ENCODE measurements at regions not wholly inside any gene's neighbourhood (a gene's known extent, or its start where the extent isn't known, plus 50 kb on each side); places are given as distances from the start of the nearest gene placed in this dataset.
"Not testable (repeated sequence)": the region's sequence is repeated elsewhere in the genome, so short reads cannot be mapped to it uniquely, and the experiment has no call there.

DNA sequence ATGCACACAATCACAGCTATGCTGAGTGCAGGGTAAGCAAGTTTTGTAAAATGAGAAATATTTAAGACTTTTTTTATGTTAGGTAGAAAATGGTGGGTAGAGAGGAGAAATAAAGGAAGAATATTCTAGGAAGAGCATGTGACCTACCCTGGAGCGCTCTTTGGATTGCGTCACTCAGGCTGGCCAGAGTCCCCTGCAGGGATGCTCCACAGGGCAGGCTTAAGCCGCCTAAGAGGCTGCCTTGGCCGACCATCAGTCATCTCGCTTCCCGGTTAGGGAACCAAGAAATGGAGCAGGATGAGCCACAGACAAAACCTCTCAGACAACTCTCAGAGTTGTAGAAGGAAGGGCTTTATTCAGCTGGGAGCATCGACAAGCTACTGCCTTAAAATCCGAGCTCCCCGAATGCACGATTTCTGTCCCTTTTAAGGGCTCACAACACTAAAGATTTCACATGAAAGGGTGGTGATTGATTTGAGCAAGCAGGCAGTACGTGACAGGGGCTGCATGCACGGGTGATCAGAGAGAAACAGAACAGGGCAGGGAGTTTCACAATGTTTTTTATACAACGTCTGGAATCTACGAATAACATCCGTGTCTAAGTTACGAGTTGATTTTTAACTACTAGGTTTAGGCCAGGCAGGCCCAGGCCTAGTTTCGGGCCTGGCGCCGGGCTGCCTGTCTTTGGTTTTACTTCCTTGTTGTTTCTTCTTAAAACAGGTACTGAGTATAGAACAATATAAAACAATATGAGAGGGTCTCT is 1072.0 kb downstream of the CBLN2 start:
- DNase-seq: no peak

GRCh38 chr18:71456206-71456605 is 1087.9 kb downstream of the CBLN2 start:
- DNase-seq: no peak

DNA sequence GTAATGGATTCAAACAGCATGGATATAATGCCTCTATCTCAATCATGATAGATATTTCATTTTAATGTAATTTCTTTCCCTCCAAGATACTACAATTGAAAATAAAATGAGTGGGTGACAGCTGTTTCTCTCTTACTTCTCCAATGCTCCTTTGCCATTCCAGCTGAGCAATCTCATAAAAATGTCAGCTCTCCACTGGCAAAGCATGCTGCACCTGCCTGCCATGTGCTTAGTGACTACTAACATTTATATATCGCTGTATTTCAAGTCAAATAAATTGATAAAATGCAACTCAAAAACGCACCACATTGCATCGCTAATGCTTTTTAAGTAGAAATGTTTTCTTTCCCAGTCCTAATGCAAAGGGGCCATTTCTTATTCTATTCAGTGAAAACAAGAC is 1093.9 kb downstream of the CBLN2 start:
- no peak for DNase-seq

DNA sequence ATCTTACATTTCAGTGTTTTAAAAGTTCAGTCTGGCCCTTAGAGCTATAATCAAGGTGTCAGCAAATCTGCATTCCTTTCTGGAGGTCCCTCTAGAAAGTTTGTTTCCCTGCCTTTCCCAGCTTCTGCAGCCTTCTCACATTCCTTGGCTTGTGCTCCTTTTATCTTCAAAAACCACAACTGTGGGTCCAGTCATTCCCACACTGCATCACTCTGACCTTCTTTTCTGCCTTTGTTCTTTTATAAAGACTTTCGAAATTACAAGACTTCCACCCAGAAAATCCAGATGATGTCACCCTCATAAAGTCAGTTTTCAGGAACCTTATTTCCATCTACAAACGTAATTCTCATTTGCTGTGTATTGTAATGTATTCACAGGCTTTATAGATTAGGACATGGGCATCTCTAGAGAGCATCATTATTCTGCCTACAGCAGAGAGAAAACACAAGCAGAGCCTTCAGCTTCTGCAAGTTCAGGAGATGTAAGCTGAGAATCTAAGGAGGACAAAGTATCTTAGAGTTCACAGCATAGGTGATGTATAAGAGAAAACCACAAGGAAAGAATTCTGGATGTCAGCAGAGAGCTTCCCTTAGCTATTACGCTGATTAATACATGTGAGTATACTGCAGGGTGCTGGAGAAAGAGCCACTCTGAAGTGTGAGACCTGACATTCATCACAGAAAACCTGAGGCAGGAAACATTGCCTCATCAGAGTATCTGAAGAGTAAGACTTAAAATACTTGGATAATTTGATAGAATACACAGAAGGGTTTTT is 1100.2 kb downstream of the CBLN2 start:
- no peak for DNase-seq

GRCh38 chr18:71442731-71443141 is 1101.4 kb downstream of the CBLN2 start:
- no peak for DNase-seq

DNA sequence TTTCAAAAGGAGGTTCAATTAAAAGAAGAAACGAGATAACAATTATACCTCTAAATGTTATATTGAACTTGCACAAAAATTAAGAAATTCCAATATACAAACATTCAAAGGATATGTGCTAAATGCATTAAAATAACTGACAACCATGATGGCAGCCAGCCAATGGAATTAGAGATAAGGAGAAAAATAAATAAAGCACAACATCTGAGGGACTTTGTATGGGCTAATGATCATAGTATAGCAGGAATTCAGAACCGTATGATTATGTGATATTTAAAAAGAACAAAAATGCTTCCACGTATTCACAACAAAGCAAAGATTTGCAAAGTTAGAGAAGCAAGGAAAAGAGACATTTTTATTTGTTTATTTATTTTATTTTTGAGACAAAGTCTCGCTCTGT is 1103.0 kb downstream of the CBLN2 start:
- no peak for DNase-seq

- no peak for DNase-seq
Observed at GRCh38 chr18:71437511-71437910, 1106.6 kb downstream of the CBLN2 start.

GRCh38 chr18:71433373-71433772 is 1110.8 kb downstream of the CBLN2 start:
- DNase-seq: no peak

- no peak for DNase-seq
Observed at GRCh38 chr18:71431689-71432088, 1112.5 kb downstream of the CBLN2 start.

- DNase-seq: no peak
Observed at GRCh38 chr18:71431171-71431570, 1113.0 kb downstream of the CBLN2 start.

GRCh38 chr18:71426441-71426840 is 1117.7 kb downstream of the CBLN2 start:
- DNase-seq: no peak

GRCh38 chr18:71405169-71405809 is 1116.4 kb downstream of the SOCS6 start:
- no peak for DNase-seq

GRCh38 chr18:71403501-71403900 is 1114.7 kb downstream of the SOCS6 start:
- DNase-seq: no peak

GRCh38 chr18:71398531-71398930 is 1109.7 kb downstream of the SOCS6 start:
- peak; percentile 4 for DNase-seq

- no peak for DNase-seq
Observed at GRCh38 chr18:71388148-71388547, 1099.3 kb downstream of the SOCS6 start.

DNA sequence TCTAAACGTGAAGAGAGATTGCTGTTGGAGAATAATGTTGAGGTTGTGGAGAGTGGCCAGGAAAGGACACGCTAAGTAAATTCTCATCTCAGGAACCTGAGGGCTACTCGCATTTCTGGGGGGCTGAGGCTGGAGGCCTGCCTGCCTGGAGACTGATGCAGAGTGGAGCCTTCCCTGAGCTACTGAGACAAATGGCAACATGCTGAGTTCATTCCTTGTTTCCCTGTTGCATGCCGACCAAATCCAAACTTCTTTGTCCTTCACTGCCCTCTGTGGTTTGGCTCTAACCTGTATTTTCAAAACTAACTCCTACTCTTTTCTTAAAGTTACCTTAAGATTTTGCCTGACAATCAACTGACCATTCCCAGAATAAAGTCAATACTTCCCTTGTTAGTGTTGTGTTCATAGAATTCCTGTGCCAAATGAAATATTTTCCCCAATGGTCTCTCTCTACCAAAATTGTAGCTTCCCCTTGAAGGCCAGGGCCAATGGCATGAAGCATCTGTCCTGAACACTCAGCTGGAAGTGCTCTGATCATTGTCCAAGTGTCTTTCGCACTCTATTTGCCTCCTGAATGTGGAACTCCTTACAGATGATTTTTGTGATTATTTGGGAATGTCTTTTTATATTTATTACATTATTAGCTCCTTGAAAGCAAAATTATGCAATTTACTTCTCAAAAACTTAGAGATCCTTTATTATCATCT is 1085.6 kb downstream of the SOCS6 start:
- DNase-seq: no peak

GRCh38 chr18:71371951-71372605 is 1083.2 kb downstream of the SOCS6 start:
- no peak for DNase-seq

DNA sequence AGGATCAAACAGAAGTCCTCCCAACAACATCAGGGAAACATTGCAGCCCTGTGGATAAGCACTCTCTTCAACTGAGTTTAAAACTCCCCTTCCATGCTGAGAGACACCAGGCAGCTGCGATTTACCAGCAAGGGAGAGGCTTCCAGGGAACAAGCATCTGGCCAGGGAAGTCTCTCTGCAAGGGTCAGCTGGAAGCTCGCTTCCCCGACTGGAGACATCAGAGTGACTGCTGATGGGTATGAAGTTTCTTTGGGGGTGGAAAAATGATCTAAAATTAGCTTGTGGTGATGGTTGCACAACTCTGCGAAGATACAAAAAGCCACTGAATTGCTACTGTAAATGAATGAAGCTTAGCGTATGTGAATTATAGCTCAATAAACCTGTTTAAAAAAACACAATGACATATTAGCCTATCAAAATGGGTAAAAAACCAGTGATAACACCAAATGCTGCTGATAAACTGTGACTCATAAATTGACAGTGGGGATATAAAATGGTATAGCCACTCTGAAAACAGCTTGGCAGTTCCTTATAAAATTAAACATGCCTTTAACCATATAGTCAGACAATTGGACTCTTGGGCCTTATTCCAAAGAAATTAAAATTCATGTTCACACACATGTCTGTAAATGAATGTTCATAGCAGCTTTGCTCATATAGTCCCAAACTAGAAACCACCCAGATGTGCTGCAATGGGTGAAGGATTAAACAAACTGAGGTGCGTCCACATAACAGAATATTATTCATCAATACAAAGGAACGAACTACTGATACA is 1082.0 kb downstream of the SOCS6 start:
- no peak for DNase-seq

GRCh38 chr18:71370095-71370494 is 1081.2 kb downstream of the SOCS6 start:
- no peak for DNase-seq

- DNase-seq: no peak
Observed at GRCh38 chr18:71362140-71362539, 1073.3 kb downstream of the SOCS6 start.

DNA sequence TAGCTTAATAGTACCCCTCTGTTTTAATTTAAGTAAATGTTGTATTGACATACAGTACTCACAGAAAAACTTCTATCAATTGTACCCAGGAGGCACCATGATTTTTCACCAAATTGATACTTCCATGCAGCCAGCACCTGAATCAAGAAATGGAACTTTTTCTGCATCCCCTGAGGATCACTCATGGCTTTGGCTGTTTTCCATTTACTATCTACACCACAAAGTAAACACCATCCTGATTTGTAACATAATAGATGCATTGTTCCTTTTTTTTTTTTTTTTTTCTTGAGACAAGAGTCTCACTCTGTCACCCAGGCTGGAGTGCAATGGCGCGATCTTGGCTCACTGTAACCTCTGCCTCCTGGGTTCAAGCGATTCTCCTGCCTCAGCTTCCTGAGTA is 1066.8 kb downstream of the SOCS6 start:
- DNase-seq: not testable (repeated sequence)

GRCh38 chr18:71352618-71353017 is 1063.8 kb downstream of the SOCS6 start:
- DNase-seq: no peak

All from NCI-H2029 treated with DMSO at 0.1 percent for 48 hours (cell line).